GM23338 (cell line): ENCODE measurements at regions not wholly inside any gene's neighbourhood (a gene's known extent, or its start where the extent isn't known, plus 50 kb on each side); places are given as distances from the start of the nearest gene placed in this dataset.

Source experiments
- CREB1 ChIP-seq: fragments of 250-450 bp; sonication (Bioruptor Pico); IDR thresholded peaks from 2 replicates; pipeline ENCODE4 v1.5.0; 2020; ENCODE audit warnings: low read depth, mild to moderate bottlenecking, moderate library complexity
- CTCF ChIP-seq, 2 experiments: fragments of 200-600 bp in 1 of 2; sonication (generic) in 1 of 2; conservative IDR thresholded peaks; 2 replicates each; pipeline versions ENCODE4 v1.5.1 to v1.6.1; 2016 to 2017; ENCODE audit warnings: antibody characterized with exemption in 2 of 2, low read depth in 2 of 2, mild to moderate bottlenecking in 2 of 2, moderate library complexity in 1 of 2
- ETS1 ChIP-seq: IDR thresholded peaks from 2 replicates; pipeline ENCODE4 v1.6.1; 2016; ENCODE audit warnings: antibody characterized with exemption
- EZH2 ChIP-seq: fragments of 200-600 bp; sonication (generic); IDR thresholded peaks from one replicate; pipeline ENCODE4 v1.8.0; 2017; ENCODE audit warnings: antibody characterized with exemption, mild to moderate bottlenecking, low read depth; ENCODE audit not compliant: unreplicated experiment
- EZH2phosphoT487 ChIP-seq: fragments of 200-600 bp; sonication (generic); IDR thresholded peaks from one replicate; pipeline ENCODE4 v1.8.1; 2018; ENCODE audit warnings: antibody characterized with exemption; ENCODE audit not compliant: unreplicated experiment
- POLR2AphosphoS5 ChIP-seq: IDR thresholded peaks from 2 replicates; pipeline ENCODE4 v1.6.1; 2016; ENCODE audit warnings: antibody characterized with exemption, low read depth
- REST ChIP-seq: IDR thresholded peaks from one replicate; pipeline ENCODE4 v1.6.1; 2018; ENCODE audit warnings: antibody characterized with exemption; ENCODE audit not compliant: unreplicated experiment
- ZNF331 ChIP-seq: fragments of 250-450 bp; sonication (Bioruptor Pico); IDR thresholded peaks from 2 replicates; pipeline ENCODE4 v1.5.0; 2020; ENCODE audit warnings: low read depth, mild to moderate bottlenecking, moderate library complexity

GRCh38 chr3:110588906-110589305, 482.7 kb upstream of the NECTIN3 start:
- TF ChIP-seq CTCF (conservative IDR thresholded peaks at IDR 0.05; ENCODE audit: low read depth in 2 of 2) (no peak), POLR2AphosphoS5 (no peak), EZH2 (no peak), REST (no peak), CREB1 (CRISPR knock-in tag) (no peak), EZH2phosphoT487 (no peak), ETS1 (no peak), ZNF331 (CRISPR knock-in tag) (no peak)
